ENCODE measurements at regions not wholly inside any gene's neighbourhood (a gene's known extent, or its start where the extent isn't known, plus 50 kb on each side); places are given as distances from the start of the nearest gene placed in this dataset.

DNA sequence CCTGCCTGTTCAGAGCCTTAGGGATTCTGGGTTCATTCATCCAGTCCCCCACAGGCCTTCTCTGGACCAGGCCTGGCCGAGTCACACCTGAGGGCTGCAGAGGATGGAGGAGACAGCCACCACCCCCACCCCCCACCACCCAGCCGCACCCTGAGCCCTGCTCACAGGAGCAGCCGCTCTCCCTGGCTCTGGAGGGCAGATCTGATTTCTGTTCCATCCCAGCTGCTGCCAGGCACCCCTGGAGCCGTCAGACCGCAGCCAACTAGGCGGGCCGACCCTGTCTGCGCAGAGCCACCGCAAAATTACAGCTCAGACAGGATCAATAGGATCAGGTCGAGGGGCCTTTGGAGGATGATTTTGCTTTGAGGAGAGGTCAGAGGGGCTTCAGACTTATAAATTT, 154.6 kb upstream of the MYL2 start:
- TF ChIP-seq, protein P1, sequence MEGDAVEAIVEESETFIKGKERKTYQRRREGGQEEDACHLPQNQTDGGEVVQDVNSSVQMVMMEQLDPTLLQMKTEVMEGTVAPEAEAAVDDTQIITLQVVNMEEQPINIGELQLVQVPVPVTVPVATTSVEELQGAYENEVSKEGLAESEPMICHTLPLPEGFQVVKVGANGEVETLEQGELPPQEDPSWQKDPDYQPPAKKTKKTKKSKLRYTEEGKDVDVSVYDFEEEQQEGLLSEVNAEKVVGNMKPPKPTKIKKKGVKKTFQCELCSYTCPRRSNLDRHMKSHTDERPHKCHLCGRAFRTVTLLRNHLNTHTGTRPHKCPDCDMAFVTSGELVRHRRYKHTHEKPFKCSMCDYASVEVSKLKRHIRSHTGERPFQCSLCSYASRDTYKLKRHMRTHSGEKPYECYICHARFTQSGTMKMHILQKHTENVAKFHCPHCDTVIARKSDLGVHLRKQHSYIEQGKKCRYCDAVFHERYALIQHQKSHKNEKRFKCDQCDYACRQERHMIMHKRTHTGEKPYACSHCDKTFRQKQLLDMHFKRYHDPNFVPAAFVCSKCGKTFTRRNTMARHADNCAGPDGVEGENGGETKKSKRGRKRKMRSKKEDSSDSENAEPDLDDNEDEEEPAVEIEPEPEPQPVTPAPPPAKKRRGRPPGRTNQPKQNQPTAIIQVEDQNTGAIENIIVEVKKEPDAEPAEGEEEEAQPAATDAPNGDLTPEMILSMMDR (IDR thresholded peaks at IDR 0.05): no peak
- TF ChIP-seq POLR2A (IDR thresholded peaks at IDR 0.05): no peak
- TF ChIP-seq EP300 (IDR thresholded peaks at IDR 0.05): no peak
- Histone ChIP-seq H3K9me3 (no peaks in the 10 kb centered on the region), H3K27ac (no peak overlapping the region), H3K4me3 (no peak overlapping the region), H3K27me3 (no peaks in the 10 kb centered on the region), H3K4me1 (ENCODE audit: insufficient read depth) (no peaks in the 10 kb centered on the region), H3K36me3 (no peaks in the 10 kb centered on the region)
- intact Hi-C loops (cut with DNase I): no loop called here
- no peak for DNase-seq
- 84 to 89% (median 85%) methylated on average over 10 of the region's 10 CpGs for WGBS, 3 donors

DNA sequence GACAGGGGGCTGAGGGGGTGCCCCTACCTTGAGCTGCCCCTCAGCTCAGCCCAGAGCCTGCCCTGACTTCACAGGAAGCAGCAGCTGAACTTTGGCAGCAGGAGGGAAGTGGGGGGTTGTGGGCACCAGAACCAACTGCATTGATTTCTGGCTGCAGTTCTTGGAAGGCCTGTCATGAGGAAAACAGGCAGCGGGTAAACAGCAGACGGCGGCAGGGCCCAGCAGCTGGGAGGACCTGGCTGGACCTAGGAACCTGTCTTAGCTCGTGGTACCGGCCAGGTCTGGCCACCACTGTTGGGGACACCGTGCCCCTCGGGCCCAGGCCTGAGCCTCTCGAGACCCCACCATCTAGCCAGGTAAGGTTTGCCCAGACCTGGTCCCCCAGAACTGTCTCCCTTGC, 154.2 kb upstream of the MYL2 start:
- no peaks in the 10 kb centered on the region for H3K4me1 ChIP-seq (ENCODE audit: insufficient read depth)
- no peak overlapping the region for H3K27ac ChIP-seq
- intact Hi-C loops (cut with DNase I): no loop called here
- no peaks in the 10 kb centered on the region for H3K9me3 ChIP-seq
- no peak for DNase-seq
- no peak overlapping the region for H3K4me3 ChIP-seq
- 81 to 95% (median 88%) methylated on average over 8 of the region's 8 CpGs for WGBS, 3 donors
- H3K27me3 ChIP-seq: no peaks in the 10 kb centered on the region
- TF ChIP-seq EP300 (IDR thresholded peaks at IDR 0.05) (no peak), POLR2A (IDR thresholded peaks at IDR 0.05) (no peak)
- TF ChIP-seq, protein P1 (IDR thresholded peaks at IDR 0.05): no peak
- H3K36me3 ChIP-seq: no peaks in the 10 kb centered on the region

DNA sequence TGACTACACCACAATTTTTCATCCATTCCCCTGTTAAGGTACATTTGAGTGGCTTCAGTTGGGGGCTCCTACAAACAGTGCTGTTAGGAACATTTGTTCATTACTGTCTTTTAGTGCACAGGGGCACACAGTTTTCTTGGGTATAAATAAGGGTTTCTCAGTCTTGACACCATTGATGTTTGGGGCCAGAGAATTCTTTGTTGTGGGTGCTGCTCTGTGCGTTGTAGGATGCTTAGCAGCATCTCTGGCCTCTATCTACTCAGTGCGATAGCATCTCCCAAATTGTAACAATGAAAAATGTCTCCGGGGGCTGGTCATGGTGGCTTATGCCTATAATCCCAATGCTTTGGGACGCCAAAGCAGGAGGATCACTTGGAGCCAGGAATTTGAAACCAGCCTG, 153.0 kb upstream of the MYL2 start:
- no peaks in the 10 kb centered on the region for H3K9me3 ChIP-seq
- TF ChIP-seq EP300 (IDR thresholded peaks at IDR 0.05): no peak
- TF ChIP-seq POLR2A (IDR thresholded peaks at IDR 0.05): no peak
- TF ChIP-seq, protein P1 (IDR thresholded peaks at IDR 0.05): no peak
- no peaks in the 10 kb centered on the region for H3K4me1 ChIP-seq (ENCODE audit: insufficient read depth)
- 87 to 98% (median 95%) methylated on average over 4 of the region's 4 CpGs for WGBS, 3 donors
- intact Hi-C loops (cut with DNase I): no loop called here
- no peak overlapping the region for H3K27ac ChIP-seq
- H3K27me3 ChIP-seq: no peaks in the 10 kb centered on the region
- DNase-seq: no peak
- no peak overlapping the region for H3K4me3 ChIP-seq
- no peaks in the 10 kb centered on the region for H3K36me3 ChIP-seq

DNA sequence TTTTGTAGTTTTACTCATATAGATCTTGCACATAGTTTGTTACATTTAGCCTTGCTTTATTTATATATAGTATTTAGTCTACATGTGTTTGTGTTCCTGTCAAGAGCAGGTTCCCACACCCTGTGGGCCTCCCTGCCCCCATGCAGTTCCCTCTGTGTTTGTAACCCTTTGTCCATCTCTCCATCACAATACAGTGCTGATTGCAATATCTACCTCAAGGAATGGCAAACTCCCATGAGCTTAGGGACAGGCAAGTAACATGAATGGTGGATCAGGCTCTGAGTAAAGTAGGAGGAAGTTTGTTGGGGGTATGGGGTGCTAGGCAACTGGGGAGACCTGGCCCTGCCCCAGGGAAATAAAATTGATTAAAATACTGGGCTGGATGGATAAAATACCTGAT, 151.9 kb upstream of the MYL2 start:
- no peak overlapping the region for H3K4me3 ChIP-seq
- H3K4me1 ChIP-seq (ENCODE audit: insufficient read depth): no peaks in the 10 kb centered on the region
- H3K27ac ChIP-seq: no peak overlapping the region
- H3K36me3 ChIP-seq: no peaks in the 10 kb centered on the region
- no peaks in the 10 kb centered on the region for H3K27me3 ChIP-seq
- TF ChIP-seq EP300 (IDR thresholded peaks at IDR 0.05): no peak
- TF ChIP-seq, protein P1 (IDR thresholded peaks at IDR 0.05): no peak
- intact Hi-C loops (cut with DNase I): no loop called here
- H3K9me3 ChIP-seq: no peaks in the 10 kb centered on the region
- no peak for DNase-seq

DNA sequence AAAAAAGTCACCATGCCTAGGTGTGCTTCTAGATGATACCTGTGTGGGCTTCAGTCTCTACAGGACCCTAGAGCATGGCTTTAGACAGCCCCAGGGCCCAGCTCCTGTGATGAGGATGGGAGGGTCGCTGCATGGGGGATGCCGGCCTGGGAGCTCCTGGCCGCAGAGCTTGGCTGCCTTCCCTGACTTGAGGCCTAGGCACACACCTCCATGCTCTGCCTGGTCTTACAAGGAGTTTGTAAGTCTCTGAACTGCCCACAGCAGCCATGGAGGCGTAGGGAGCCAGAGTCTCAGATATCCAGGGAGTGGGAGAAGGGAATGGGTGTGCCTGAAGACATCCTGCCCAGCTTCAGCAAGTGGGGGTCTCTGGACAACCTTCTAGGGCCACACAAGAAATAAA, 149.5 kb upstream of the MYL2 start:
- TF ChIP-seq, protein P1 (IDR thresholded peaks at IDR 0.05): no peak
- Histone ChIP-seq H3K9me3 (no peaks in the 10 kb centered on the region), H3K4me1 (ENCODE audit: insufficient read depth) (no peaks in the 10 kb centered on the region), H3K27ac (no peak overlapping the region), H3K36me3 (no peaks in the 10 kb centered on the region), H3K27me3 (no peaks in the 10 kb centered on the region), H3K4me3 (no peak overlapping the region)
- intact Hi-C loops (cut with DNase I): no loop called here
- no peak for DNase-seq
- WGBS, 3 donors: 79 to 83% (median 81%) methylated on average over 4 of the region's 4 CpGs

Data from ovary (tissue), 7 donors.